Uterus (tissue), 2 donors: ENCODE measurements at regions not wholly inside any gene's neighbourhood (a gene's known extent, or its start where the extent isn't known, plus 50 kb on each side); places are given as distances from the start of the nearest gene placed in this dataset.

ENCODE experiments used
- CTCF ChIP-seq, 4 experiments: fragments of 200-600 bp in 2 of 4; fragments of 450-650 bp in 2 of 4; sonication (generic) in 2 of 4; IDR thresholded peaks; one replicate each; pipeline ENCODE4 v1.5.1; 2016 to 2019; ENCODE audit warnings: antibody characterized with exemption in 4 of 4, mild to moderate bottlenecking in 2 of 4, moderate library complexity in 1 of 4
- POLR2A ChIP-seq, 2 donors: fragments of 450-650 bp; IDR thresholded peaks; one replicate each; pipeline ENCODE4 v1.6.1; 2016; ENCODE audit warnings: antibody characterized with exemption in 2 of 2, mild to moderate bottlenecking in 1 of 2, moderate library complexity in 1 of 2

- TF ChIP-seq CTCF (IDR thresholded peaks at IDR 0.05) (no peak), POLR2A (IDR thresholded peaks at IDR 0.05) (no peak)
Measured at GRCh38 chr4:126572264-126572663, 1060.5 kb upstream of the INTU start.
